ENCODE measurements at regions not wholly inside any gene's neighbourhood (a gene's known extent, or its start where the extent isn't known, plus 50 kb on each side); places are given as distances from the start of the nearest gene placed in this dataset.

- intact Hi-C loops (cut with DNase I), result no loop called here
- DNase-seq (ENCODE audit: missing footprints) (no peak), ATAC-seq (no peak)
Observed at GRCh38 chr12:126481688-126482087, 1416.5 kb downstream of the AACS start.

GRCh38 chr12:126482238-126482889 lies 1417.1 kb downstream of the AACS start:
- ATAC-seq (no peak), DNase-seq (ENCODE audit: missing footprints) (no peak)
- intact Hi-C loops (cut with DNase I), result no loop called here

- no peak for ATAC-seq
- DNase-seq (ENCODE audit: missing footprints), result no peak
- intact Hi-C loops (cut with DNase I), result no loop called here
Observed at GRCh38 chr12:126483145-126484068, 1418.2 kb downstream of the AACS start.

- ATAC-seq, result no peak
- DNase-seq (ENCODE audit: missing footprints), result no peak
- intact Hi-C loops (cut with DNase I), result no loop called here
Observed at GRCh38 chr12:126487431-126487980, 1422.3 kb downstream of the AACS start.

GRCh38 chr12:126488806-126489205 lies 1423.6 kb downstream of the AACS start:
- no peak for ATAC-seq
- no peak for DNase-seq (ENCODE audit: missing footprints)
- intact Hi-C loops (cut with DNase I), result no loop called here

- DNase-seq (ENCODE audit: missing footprints) (no peak), ATAC-seq (no peak)
- intact Hi-C loops (cut with DNase I), result no loop called here
Observed at GRCh38 chr12:126492181-126492580, 1426.9 kb downstream of the AACS start.

- DNase-seq (ENCODE audit: missing footprints) (no peak), ATAC-seq (no peak)
- intact Hi-C loops (cut with DNase I), result no loop called here
Observed at GRCh38 chr12:126493366-126494108, 1428.3 kb downstream of the AACS start.

- ATAC-seq (no peak), DNase-seq (ENCODE audit: missing footprints) (no peak)
- intact Hi-C loops (cut with DNase I), result no loop called here
Observed at GRCh38 chr12:126496201-126496600, 1431.0 kb downstream of the AACS start.

- intact Hi-C loops (cut with DNase I), result no loop called here
- ATAC-seq (no peak), DNase-seq (ENCODE audit: missing footprints) (no peak)
Observed at GRCh38 chr12:126506426-126507182, 1441.4 kb downstream of the AACS start.

- DNase-seq (ENCODE audit: missing footprints), result no peak
- intact Hi-C loops (cut with DNase I), result no loop called here
- ATAC-seq, result no peak
Observed at GRCh38 chr12:126507231-126507630, 1442.0 kb downstream of the AACS start.

- DNase-seq (ENCODE audit: missing footprints), result no peak
- ATAC-seq, result no peak
- intact Hi-C loops (cut with DNase I), result no loop called here
Observed at GRCh38 chr12:126509572-126509971, 1444.3 kb downstream of the AACS start.

GRCh38 chr12:126510630-126511029 lies 1445.4 kb downstream of the AACS start:
- intact Hi-C loops (cut with DNase I), result no loop called here
- no peak for ATAC-seq
- DNase-seq (ENCODE audit: missing footprints), result no peak

- ATAC-seq, result no peak
- intact Hi-C loops (cut with DNase I), result no loop called here
Observed at GRCh38 chr12:126512916-126513913, 1448.0 kb downstream of the AACS start.

GRCh38 chr12:126518596-126519200 lies 1453.5 kb downstream of the AACS start:
- ATAC-seq (no peak), DNase-seq (ENCODE audit: missing footprints) (no peak)
- intact Hi-C loops (cut with DNase I), result no loop called here

More at GRCh38 chr12:126512916-126513913, 1448.0 kb downstream of the AACS start:
- no peak for DNase-seq (ENCODE audit: missing footprints)

- DNase-seq (ENCODE audit: missing footprints) (no peak), ATAC-seq (no peak)
- intact Hi-C loops (cut with DNase I), result no loop called here
Observed at GRCh38 chr12:126519833-126520232, 1454.6 kb downstream of the AACS start.

GRCh38 chr12:126523891-126524290 lies 1458.7 kb downstream of the AACS start:
- intact Hi-C loops (cut with DNase I), result no loop called here
- DNase-seq (ENCODE audit: missing footprints), result no peak
- ATAC-seq, result no peak

- DNase-seq (ENCODE audit: missing footprints) (no peak), ATAC-seq (no peak)
- intact Hi-C loops (cut with DNase I), result no loop called here
Observed at GRCh38 chr12:126534495-126534894, 1469.3 kb downstream of the AACS start.
